GM23338 (cell line): ENCODE measurements at regions not wholly inside any gene's neighbourhood (a gene's known extent, or its start where the extent isn't known, plus 50 kb on each side); places are given as distances from the start of the nearest gene placed in this dataset.

Experiments used
- ATAC-seq: fragments of 200-7000 bp; cut with Tn5 transposase; 3 replicates; pipeline ENCODE4 v1.9.1; 2020
- DNase-seq: peaks from one replicate; pipeline ENCODE4 v3.0.0-alpha.2; 2015; ENCODE audit warnings: low spot score
- H2AFZ ChIP-seq: fragments of 200-600 bp; sonication (generic); 2 replicates; pipeline ENCODE4 v1.8.0; 2016; ENCODE audit warnings: antibody characterized with exemption, mild to moderate bottlenecking, moderate library complexity
- H3F3A ChIP-seq: fragments of 200-600 bp; sonication (generic); replicated peaks from 2 replicates; pipeline ENCODE4 v1.8.0; 2017; ENCODE audit warnings: antibody characterized with exemption, mixed run types, low read depth
- H3K27ac ChIP-seq: fragments of 200-600 bp; sonication (generic); 2 replicates; pipeline ENCODE4 v1.6.1; 2016; ENCODE audit warnings: low read depth
- H3K27me3 ChIP-seq: fragments of 200-600 bp; sonication (generic); 2 replicates; pipeline ENCODE4 v1.8.0; 2016; ENCODE audit warnings: mild to moderate bottlenecking, mixed run types, moderate library complexity; ENCODE audit not compliant: insufficient read depth
- H3K36me3 ChIP-seq: fragments of 200-600 bp; sonication (generic); 2 replicates; pipeline ENCODE4 v1.8.0; 2016; ENCODE audit warnings: mild to moderate bottlenecking; ENCODE audit not compliant: insufficient read depth
- H3K4me1 ChIP-seq: fragments of 200-600 bp; sonication (generic); 2 replicates; pipeline ENCODE4 v1.8.0; 2016; ENCODE audit warnings: mild to moderate bottlenecking, moderate library complexity; ENCODE audit not compliant: insufficient read depth
- H3K4me2 ChIP-seq: fragments of 200-600 bp; sonication (generic); 2 replicates; pipeline ENCODE4 v1.7.1; 2017; ENCODE audit warnings: mixed run types
- H3K4me3 ChIP-seq: fragments of 200-600 bp; sonication (generic); 2 replicates; pipeline ENCODE4 v1.6.1; 2016; ENCODE audit warnings: mixed run types
- H3K79me2 ChIP-seq: fragments of 200-600 bp; sonication (generic); replicated peaks from 2 replicates; pipeline ENCODE4 v1.8.0; 2017; ENCODE audit warnings: mild to moderate bottlenecking; ENCODE audit not compliant: insufficient read depth
- H3K9me2 ChIP-seq: fragments of 200-600 bp; sonication (generic); 2 replicates; pipeline ENCODE4 v1.8.0; 2017; ENCODE audit not compliant: insufficient read depth
- H4K20me1 ChIP-seq: fragments of 200-600 bp; sonication (generic); replicated peaks from 2 replicates; pipeline ENCODE4 v1.8.0; 2017; ENCODE audit warnings: mild to moderate bottlenecking; ENCODE audit not compliant: insufficient read depth
- H3K27ac Mint-ChIP-seq: 2 replicates; pipeline ENCODE4 v1.8.0; 2020; ENCODE audit warnings: inconsistent platforms, mild to moderate bottlenecking, moderate library complexity, mixed read lengths
- H3K27me3 Mint-ChIP-seq: 3 replicates; pipeline ENCODE4 v1.8.0; 2022; ENCODE audit warnings: low read depth, mild to moderate bottlenecking, moderate library complexity, mixed read lengths, inconsistent platforms; ENCODE audit not compliant: insufficient read depth, poor library complexity
- H3K36me3 Mint-ChIP-seq: 3 replicates; pipeline ENCODE4 v1.8.0; 2021; ENCODE audit warnings: low read depth, mild to moderate bottlenecking, inconsistent platforms, moderate library complexity, mixed read lengths
- H3K4me1 Mint-ChIP-seq: 3 replicates; pipeline ENCODE4 v1.8.0; 2020; ENCODE audit warnings: mild to moderate bottlenecking, inconsistent platforms, mixed read lengths
- H3K4me3 Mint-ChIP-seq: 3 replicates; pipeline ENCODE4 v1.8.0; 2021; ENCODE audit warnings: moderate library complexity, mild to moderate bottlenecking, inconsistent platforms, mixed read lengths
- H3K9me3 Mint-ChIP-seq: 3 replicates; pipeline ENCODE4 v1.8.0; 2020; ENCODE audit warnings: moderate library complexity, mild to moderate bottlenecking, inconsistent platforms, mixed read lengths
- ETS1 ChIP-seq: IDR thresholded peaks from 2 replicates; pipeline ENCODE4 v1.6.1; 2016; ENCODE audit warnings: antibody characterized with exemption
- EZH2phosphoT487 ChIP-seq: fragments of 200-600 bp; sonication (generic); IDR thresholded peaks from one replicate; pipeline ENCODE4 v1.8.1; 2018; ENCODE audit warnings: antibody characterized with exemption; ENCODE audit not compliant: unreplicated experiment
- POLR2AphosphoS5 ChIP-seq: IDR thresholded peaks from 2 replicates; pipeline ENCODE4 v1.6.1; 2016; ENCODE audit warnings: antibody characterized with exemption, low read depth
- STAT1 ChIP-seq: IDR thresholded peaks from one replicate; pipeline ENCODE4 v1.6.1; 2016; ENCODE audit warnings: antibody characterized with exemption; ENCODE audit not compliant: unreplicated experiment
- ZNF331 ChIP-seq: fragments of 250-450 bp; sonication (Bioruptor Pico); IDR thresholded peaks from 2 replicates; pipeline ENCODE4 v1.5.0; 2020; ENCODE audit warnings: low read depth, mild to moderate bottlenecking, moderate library complexity
- TF ChIP-seq, protein P1 (sequence below): IDR thresholded peaks from one replicate; pipeline ENCODE4 v1.6.1; 2018; ENCODE audit warnings: antibody characterized with exemption; ENCODE audit not compliant: unreplicated experiment
- TF ChIP-seq, protein P2 (sequence below): fragments of 250-450 bp; sonication (Bioruptor Pico); IDR thresholded peaks from 2 replicates; pipeline ENCODE4 v1.5.0; 2020; ENCODE audit warnings: mild to moderate bottlenecking, moderate library complexity
- TF ChIP-seq, protein P3 (sequence below), 2 experiments: fragments of 200-600 bp in 1 of 2; sonication (generic) in 1 of 2; conservative IDR thresholded peaks; 2 replicates each; pipeline versions ENCODE4 v1.5.1 to v1.6.1; 2016 to 2017; ENCODE audit warnings: antibody characterized with exemption in 2 of 2, low read depth in 2 of 2, mild to moderate bottlenecking in 2 of 2, moderate library complexity in 1 of 2

DNA sequence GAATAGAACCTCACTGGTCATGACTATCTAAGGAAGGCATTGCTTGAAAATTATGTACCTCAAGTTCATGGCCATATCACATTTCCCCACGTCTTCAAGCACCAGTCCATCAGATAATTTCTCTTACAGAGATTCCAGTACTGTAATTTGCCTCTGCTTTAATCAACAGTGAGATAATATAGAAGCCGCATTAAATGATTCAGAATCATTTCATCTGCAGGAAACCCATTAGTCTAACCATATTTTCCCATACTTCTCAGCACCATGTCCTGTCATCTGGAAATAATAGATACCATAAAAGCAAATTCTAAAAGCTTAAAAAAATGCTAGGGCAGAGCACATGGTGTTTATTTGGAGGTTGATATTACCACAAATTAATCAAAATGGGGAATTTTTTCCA is 310.3 kb upstream of the SLIT2 start (continued):
- TF ChIP-seq, protein P1, sequence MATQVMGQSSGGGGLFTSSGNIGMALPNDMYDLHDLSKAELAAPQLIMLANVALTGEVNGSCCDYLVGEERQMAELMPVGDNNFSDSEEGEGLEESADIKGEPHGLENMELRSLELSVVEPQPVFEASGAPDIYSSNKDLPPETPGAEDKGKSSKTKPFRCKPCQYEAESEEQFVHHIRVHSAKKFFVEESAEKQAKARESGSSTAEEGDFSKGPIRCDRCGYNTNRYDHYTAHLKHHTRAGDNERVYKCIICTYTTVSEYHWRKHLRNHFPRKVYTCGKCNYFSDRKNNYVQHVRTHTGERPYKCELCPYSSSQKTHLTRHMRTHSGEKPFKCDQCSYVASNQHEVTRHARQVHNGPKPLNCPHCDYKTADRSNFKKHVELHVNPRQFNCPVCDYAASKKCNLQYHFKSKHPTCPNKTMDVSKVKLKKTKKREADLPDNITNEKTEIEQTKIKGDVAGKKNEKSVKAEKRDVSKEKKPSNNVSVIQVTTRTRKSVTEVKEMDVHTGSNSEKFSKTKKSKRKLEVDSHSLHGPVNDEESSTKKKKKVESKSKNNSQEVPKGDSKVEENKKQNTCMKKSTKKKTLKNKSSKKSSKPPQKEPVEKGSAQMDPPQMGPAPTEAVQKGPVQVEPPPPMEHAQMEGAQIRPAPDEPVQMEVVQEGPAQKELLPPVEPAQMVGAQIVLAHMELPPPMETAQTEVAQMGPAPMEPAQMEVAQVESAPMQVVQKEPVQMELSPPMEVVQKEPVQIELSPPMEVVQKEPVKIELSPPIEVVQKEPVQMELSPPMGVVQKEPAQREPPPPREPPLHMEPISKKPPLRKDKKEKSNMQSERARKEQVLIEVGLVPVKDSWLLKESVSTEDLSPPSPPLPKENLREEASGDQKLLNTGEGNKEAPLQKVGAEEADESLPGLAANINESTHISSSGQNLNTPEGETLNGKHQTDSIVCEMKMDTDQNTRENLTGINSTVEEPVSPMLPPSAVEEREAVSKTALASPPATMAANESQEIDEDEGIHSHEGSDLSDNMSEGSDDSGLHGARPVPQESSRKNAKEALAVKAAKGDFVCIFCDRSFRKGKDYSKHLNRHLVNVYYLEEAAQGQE = no peak
- TF ChIP-seq EZH2phosphoT487 (no peak), POLR2AphosphoS5 (no peak), ETS1 (no peak)

- Mint-ChIP-seq H3K27me3 (no peaks in the 10 kb centered on the region), H3K36me3 (no peaks in the 10 kb centered on the region)
- H2AFZ ChIP-seq = no peak overlapping the region
These were observed 310.8 kb upstream of the SLIT2 start for GRCh38 chr4:19940861-19941260.

More at GRCh38 chr4:19940861-19941260, 310.8 kb upstream of the SLIT2 start:
- Mint-ChIP-seq H3K9me3 (no peaks in the 10 kb centered on the region), H3K4me1 (peaks cover 14% of the 10 kb centered on the region), H3K4me3 (no peak overlapping the region), H3K27ac (no peak overlapping the region)
- ATAC-seq (no peak), DNase-seq (no peak)
- Histone ChIP-seq H3K36me3 (no peaks in the 10 kb centered on the region), H3K79me2 (no peaks in the 10 kb centered on the region), H3K27me3 (no peaks in the 10 kb centered on the region), H3K27ac (no peak overlapping the region), H3F3A (no peaks in the 10 kb centered on the region), H3K9me2 (peaks cover 6% of the 10 kb centered on the region; the same call in 1 of the 2 replicates), H3K4me3 (no peak overlapping the region), H3K4me1 (peaks cover 7% of the 10 kb centered on the region; the same call in 1 of the 2 replicates), H3K4me2 (no peak overlapping the region), H4K20me1 (no peaks in the 10 kb centered on the region)
- TF ChIP-seq ETS1 (no peak), ZNF331 (no peak), STAT1 (no peak), POLR2AphosphoS5 (no peak), EZH2phosphoT487 (no peak)
- TF ChIP-seq, protein P2, sequence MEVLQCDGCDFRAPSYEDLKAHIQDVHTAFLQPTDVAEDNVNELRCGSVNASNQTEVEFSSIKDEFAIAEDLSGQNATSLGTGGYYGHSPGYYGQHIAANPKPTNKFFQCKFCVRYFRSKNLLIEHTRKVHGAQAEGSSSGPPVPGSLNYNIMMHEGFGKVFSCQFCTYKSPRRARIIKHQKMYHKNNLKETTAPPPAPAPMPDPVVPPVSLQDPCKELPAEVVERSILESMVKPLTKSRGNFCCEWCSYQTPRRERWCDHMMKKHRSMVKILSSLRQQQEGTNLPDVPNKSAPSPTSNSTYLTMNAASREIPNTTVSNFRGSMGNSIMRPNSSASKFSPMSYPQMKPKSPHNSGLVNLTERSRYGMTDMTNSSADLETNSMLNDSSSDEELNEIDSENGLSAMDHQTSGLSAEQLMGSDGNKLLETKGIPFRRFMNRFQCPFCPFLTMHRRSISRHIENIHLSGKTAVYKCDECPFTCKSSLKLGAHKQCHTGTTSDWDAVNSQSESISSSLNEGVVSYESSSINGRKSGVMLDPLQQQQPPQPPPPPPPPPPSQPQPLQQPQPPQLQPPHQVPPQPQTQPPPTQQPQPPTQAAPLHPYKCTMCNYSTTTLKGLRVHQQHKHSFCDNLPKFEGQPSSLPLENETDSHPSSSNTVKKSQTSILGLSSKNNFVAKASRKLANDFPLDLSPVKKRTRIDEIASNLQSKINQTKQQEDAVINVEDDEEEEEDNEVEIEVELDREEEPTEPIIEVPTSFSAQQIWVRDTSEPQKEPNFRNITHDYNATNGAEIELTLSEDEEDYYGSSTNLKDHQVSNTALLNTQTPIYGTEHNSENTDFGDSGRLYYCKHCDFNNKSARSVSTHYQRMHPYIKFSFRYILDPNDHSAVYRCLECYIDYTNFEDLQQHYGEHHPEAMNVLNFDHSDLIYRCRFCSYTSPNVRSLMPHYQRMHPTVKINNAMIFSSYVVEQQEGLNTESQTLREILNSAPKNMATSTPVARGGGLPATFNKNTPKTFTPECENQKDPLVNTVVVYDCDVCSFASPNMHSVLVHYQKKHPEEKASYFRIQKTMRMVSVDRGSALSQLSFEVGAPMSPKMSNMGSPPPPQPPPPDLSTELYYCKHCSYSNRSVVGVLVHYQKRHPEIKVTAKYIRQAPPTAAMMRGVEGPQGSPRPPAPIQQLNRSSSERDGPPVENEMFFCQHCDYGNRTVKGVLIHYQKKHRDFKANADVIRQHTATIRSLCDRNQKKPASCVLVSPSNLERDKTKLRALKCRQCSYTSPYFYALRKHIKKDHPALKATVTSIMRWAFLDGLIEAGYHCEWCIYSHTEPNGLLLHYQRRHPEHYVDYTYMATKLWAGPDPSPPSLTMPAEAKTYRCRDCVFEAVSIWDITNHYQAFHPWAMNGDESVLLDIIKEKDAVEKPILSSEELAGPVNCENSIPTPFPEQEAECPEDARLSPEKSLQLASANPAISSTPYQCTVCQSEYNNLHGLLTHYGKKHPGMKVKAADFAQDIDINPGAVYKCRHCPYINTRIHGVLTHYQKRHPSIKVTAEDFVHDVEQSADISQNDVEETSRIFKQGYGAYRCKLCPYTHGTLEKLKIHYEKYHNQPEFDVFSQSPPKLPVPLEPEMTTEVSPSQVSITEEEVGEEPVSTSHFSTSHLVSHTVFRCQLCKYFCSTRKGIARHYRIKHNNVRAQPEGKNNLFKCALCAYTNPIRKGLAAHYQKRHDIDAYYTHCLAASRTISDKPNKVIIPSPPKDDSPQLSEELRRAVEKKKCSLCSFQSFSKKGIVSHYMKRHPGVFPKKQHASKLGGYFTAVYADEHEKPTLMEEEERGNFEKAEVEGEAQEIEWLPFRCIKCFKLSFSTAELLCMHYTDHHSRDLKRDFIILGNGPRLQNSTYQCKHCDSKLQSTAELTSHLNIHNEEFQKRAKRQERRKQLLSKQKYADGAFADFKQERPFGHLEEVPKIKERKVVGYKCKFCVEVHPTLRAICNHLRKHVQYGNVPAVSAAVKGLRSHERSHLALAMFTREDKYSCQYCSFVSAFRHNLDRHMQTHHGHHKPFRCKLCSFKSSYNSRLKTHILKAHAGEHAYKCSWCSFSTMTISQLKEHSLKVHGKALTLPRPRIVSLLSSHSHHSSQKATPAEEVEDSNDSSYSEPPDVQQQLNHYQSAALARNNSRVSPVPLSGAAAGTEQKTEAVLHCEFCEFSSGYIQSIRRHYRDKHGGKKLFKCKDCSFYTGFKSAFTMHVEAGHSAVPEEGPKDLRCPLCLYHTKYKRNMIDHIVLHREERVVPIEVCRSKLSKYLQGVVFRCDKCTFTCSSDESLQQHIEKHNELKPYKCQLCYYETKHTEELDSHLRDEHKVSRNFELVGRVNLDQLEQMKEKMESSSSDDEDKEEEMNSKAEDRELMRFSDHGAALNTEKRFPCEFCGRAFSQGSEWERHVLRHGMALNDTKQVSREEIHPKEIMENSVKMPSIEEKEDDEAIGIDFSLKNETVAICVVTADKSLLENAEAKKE = no peak
- TF ChIP-seq, protein P3, sequence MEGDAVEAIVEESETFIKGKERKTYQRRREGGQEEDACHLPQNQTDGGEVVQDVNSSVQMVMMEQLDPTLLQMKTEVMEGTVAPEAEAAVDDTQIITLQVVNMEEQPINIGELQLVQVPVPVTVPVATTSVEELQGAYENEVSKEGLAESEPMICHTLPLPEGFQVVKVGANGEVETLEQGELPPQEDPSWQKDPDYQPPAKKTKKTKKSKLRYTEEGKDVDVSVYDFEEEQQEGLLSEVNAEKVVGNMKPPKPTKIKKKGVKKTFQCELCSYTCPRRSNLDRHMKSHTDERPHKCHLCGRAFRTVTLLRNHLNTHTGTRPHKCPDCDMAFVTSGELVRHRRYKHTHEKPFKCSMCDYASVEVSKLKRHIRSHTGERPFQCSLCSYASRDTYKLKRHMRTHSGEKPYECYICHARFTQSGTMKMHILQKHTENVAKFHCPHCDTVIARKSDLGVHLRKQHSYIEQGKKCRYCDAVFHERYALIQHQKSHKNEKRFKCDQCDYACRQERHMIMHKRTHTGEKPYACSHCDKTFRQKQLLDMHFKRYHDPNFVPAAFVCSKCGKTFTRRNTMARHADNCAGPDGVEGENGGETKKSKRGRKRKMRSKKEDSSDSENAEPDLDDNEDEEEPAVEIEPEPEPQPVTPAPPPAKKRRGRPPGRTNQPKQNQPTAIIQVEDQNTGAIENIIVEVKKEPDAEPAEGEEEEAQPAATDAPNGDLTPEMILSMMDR (conservative IDR thresholded peaks at IDR 0.05; ENCODE audit: low read depth in 2 of 2) = no peak
